Subcutaneous abdominal adipose tissue (tissue), 5 donors: ENCODE measurements at regions not wholly inside any gene's neighbourhood (a gene's known extent, or its start where the extent isn't known, plus 50 kb on each side); places are given as distances from the start of the nearest gene placed in this dataset.

Experiments
- H3K27ac ChIP-seq: one replicate; pipeline ENCODE4 v1.7.0; 2013; ENCODE audit warnings: low read depth, mild to moderate bottlenecking, inconsistent platforms, low read length, moderate library complexity
- H3K27me3 ChIP-seq, 5 donors: one replicate each; pipeline ENCODE4 v1.7.0; 2013; ENCODE audit warnings: low read length in 5 of 5, inconsistent platforms in 1 of 5; ENCODE audit not compliant: control insufficient read depth in 5 of 5, insufficient read depth in 4 of 5
- H3K36me3 ChIP-seq, 5 donors: one replicate each; pipeline ENCODE4 v1.7.0; 2013; ENCODE audit warnings: low read length in 5 of 5; ENCODE audit not compliant: control insufficient read depth in 5 of 5, insufficient read depth in 5 of 5
- H3K4me1 ChIP-seq, 5 donors: one replicate each; pipeline ENCODE4 v1.7.0; 2013; ENCODE audit warnings: low read length in 5 of 5, mild to moderate bottlenecking in 3 of 5, moderate library complexity in 1 of 5; ENCODE audit not compliant: control insufficient read depth in 5 of 5, insufficient read depth in 5 of 5
- H3K4me3 ChIP-seq, 5 donors: one replicate each; pipeline ENCODE4 v1.7.0; 2013; ENCODE audit warnings: low read length in 5 of 5, low read depth in 1 of 5
- H3K9ac ChIP-seq, 5 donors: one replicate each; pipeline ENCODE4 v1.7.0; 2013; ENCODE audit warnings: low read length in 5 of 5, mild to moderate bottlenecking in 4 of 5, moderate library complexity in 3 of 5
- H3K9me3 ChIP-seq, 5 donors: one replicate each; pipeline ENCODE4 v1.7.0; 2013; ENCODE audit warnings: low read length in 5 of 5; ENCODE audit not compliant: control insufficient read depth in 5 of 5
- donor health status: healthy.
- donor health status: healthy.
- donor health status: healthy.
- donor health status: healthy.
- donor health status: healthy.

DNA sequence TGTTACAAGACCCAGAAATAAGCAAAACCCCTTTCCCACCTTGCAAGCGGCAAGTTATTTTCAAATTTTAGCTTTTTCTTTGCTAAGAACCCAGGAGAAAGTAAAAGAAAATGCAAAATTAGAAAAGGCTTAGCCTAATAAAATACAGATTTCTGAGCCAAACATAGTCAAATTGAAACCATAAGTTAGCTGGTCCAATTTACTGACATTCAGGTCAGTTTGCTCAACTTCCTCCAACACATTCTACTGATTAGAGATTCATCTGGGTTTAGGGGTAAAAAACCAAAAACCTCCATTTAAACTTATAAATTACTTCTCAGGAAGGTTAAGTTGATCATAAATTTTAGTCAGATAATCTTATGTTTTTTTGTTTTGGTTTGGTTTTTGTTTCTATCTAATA is 701.8 kb upstream of the CXADR start:
- H3K9ac ChIP-seq: no peak overlapping the region
- H3K27ac ChIP-seq: no peak overlapping the region
- H3K36me3 ChIP-seq: no peaks in the 10 kb centered on the region
- no peak overlapping the region for H3K4me3 ChIP-seq
- H3K27me3 ChIP-seq: no peaks in the 10 kb centered on the region
- no peaks in the 10 kb centered on the region for H3K4me1 ChIP-seq
- H3K9me3 ChIP-seq: no peaks in the 10 kb centered on the region

DNA sequence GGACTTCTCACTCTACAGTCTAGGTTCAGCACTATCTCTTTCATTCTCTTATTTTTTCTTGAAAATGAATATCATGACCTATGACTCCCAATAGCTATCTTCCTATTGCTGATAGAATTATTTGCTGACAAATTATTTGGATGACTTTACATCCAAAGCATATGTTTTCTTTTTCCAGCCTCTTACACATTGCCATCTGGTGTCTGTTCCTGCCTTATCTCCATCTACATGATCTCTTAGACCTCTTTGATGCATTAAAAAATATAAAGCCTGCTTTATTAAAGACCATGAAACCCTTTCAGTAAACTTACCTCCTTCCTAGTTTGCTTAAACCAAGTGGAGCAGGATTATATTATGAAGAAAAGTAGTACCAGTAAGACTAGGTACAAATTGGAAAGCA is 700.9 kb upstream of the CXADR start:
- Histone ChIP-seq H3K27ac (no peak overlapping the region), H3K9ac (no peak overlapping the region), H3K27me3 (no peaks in the 10 kb centered on the region), H3K9me3 (no peaks in the 10 kb centered on the region), H3K36me3 (no peaks in the 10 kb centered on the region), H3K4me1 (no peaks in the 10 kb centered on the region), H3K4me3 (no peak overlapping the region)

DNA sequence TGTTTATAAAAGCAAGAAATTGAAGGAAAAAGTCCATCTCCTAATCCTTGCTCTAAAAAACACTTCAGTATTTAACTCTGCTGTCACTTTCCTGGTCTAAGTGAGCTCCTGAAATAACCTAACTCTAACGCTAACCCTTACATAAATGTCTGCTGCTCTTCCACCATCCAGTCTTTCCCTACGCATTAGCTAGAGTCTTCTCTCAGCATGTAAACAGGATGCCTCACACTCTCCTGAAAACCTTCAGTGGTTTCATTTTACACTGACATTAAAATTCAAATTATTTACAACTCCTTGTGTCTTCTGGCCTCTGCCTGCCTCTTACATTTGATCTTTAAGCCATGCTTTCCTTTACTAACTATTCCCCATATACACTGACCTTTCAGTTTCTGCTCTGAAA is 697.6 kb upstream of the CXADR start:
- no peaks in the 10 kb centered on the region for H3K36me3 ChIP-seq
- H3K9ac ChIP-seq: no peak overlapping the region
- H3K4me1 ChIP-seq: no peaks in the 10 kb centered on the region
- H3K27me3 ChIP-seq: no peaks in the 10 kb centered on the region
- H3K9me3 ChIP-seq: peaks cover 0 to 2% (median 0%) of the 10 kb centered on the region in 5 donors
- no peak overlapping the region for H3K4me3 ChIP-seq
- H3K27ac ChIP-seq: no peak overlapping the region

DNA sequence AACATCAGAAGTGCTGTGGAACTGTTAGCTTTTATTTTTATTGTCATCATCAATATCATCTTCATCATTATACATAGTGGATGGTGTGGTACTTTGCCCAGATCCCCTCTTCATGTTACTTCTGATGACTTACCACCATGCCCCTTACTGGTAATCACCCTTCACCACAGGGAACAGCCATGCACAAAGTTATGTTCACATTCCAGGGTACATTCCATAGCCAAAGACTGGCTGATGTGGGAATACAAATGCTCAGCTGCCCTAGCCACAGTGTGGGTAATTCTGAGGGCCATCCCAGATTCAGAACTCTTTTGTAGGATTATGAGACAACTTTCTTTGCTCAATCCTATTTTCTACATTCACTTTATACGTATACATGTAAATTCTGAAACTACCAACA is 691.3 kb upstream of the CXADR start:
- no peaks in the 10 kb centered on the region for H3K27me3 ChIP-seq
- no peaks in the 10 kb centered on the region for H3K4me1 ChIP-seq
- no peak overlapping the region for H3K9ac ChIP-seq
- H3K9me3 ChIP-seq: peaks cover 0 to 2% (median 0%) of the 10 kb centered on the region in 5 donors
- no peak overlapping the region for H3K27ac ChIP-seq
- no peak overlapping the region for H3K4me3 ChIP-seq
- no peaks in the 10 kb centered on the region for H3K36me3 ChIP-seq

DNA sequence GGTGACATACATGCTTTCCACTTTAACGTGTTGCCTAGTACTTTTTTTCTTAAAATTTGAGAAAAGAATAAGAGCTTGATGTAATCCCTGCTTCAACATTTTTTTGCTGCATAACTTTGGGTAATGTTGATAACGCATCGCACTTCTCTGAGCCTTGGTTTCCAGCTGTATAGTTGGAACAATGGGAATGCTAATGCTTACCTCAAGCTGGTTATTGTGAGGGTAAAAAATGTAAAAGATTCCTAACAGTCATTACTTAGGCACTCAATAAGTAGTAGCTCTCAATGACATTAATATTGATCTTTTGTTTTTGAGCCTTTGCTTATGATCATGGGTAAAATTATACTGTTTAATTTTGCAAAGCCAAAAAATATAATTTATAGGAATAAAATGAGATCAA is 683.3 kb upstream of the CXADR start:
- H3K27ac ChIP-seq: no peak overlapping the region
- H3K36me3 ChIP-seq: no peaks in the 10 kb centered on the region
- H3K9ac ChIP-seq: no peak overlapping the region
- H3K4me3 ChIP-seq: no peak overlapping the region
- no peaks in the 10 kb centered on the region for H3K27me3 ChIP-seq
- H3K9me3 ChIP-seq: no peaks in the 10 kb centered on the region
- peaks cover 0 to 6% (median 0%) of the 10 kb centered on the region in 5 donors for H3K4me1 ChIP-seq

DNA sequence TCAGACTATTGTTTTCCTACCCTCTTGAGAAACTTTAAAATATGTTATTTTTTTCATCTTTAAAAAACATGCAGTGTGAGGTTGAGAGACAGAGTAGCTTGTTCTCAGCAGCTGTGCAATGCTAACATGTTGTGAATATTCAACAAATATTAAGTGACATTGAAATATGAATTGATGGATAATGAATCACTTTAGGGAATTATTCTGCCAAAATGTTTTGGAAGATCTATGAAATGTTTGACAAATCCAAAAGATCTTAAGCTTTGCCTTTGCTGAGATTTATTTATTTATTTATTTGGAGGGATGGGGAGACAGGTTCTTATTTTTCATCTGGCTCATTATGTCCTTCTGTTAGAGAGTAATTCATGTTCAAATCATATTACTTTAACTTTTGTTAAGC is 680.1 kb upstream of the CXADR start:
- H3K27ac ChIP-seq: no peak overlapping the region
- H3K4me3 ChIP-seq: no peak overlapping the region
- no peaks in the 10 kb centered on the region for H3K36me3 ChIP-seq
- H3K4me1 ChIP-seq: peaks cover 0 to 6% (median 0%) of the 10 kb centered on the region in 5 donors
- H3K9ac ChIP-seq: no peak overlapping the region
- no peaks in the 10 kb centered on the region for H3K27me3 ChIP-seq
- H3K9me3 ChIP-seq: no peaks in the 10 kb centered on the region

DNA sequence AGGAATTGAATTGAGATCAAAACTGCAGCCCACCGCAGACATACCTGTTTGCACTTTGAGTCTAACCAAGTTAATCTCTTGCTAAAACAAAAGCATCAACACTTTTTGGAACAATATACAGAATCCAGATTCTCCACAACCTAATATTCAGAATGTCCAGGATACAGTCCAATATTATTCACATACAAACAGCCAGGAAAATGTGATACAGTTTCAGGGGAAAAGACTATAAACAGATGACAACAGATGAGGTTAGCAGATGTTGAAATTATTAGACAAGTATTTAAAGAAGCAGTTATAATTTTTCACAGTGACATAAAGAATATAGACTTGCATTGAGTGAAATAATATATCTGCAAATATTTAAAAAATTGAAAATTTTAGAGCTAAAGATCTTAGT is 678.1 kb upstream of the CXADR start:
- Histone ChIP-seq H3K9me3 (no peaks in the 10 kb centered on the region), H3K4me3 (no peak overlapping the region), H3K36me3 (no peaks in the 10 kb centered on the region), H3K27ac (no peak overlapping the region), H3K9ac (no peak overlapping the region), H3K27me3 (no peaks in the 10 kb centered on the region), H3K4me1 (peaks cover 0 to 8% (median 0%) of the 10 kb centered on the region in 5 donors)

DNA sequence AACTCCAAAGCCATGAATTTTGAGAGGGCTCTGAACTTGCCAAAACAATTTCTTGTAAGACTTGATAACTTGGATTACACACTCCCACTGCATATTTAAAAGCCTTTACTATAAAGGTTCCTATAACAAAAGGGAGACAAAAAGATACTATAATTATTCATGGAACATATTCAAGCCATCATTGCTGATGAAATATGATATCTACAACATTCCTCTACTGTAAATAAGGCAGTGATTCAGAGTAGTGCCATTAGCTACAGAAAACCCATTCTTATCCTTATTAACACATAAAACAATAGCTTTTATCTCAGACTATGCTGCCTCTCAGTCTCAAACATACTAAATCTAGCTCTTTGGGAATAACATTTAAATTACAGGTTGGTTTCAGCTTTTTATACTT is 675.5 kb upstream of the CXADR start:
- Histone ChIP-seq H3K4me3 (no peak overlapping the region), H3K27ac (no peak overlapping the region), H3K9ac (no peak overlapping the region)

DNA sequence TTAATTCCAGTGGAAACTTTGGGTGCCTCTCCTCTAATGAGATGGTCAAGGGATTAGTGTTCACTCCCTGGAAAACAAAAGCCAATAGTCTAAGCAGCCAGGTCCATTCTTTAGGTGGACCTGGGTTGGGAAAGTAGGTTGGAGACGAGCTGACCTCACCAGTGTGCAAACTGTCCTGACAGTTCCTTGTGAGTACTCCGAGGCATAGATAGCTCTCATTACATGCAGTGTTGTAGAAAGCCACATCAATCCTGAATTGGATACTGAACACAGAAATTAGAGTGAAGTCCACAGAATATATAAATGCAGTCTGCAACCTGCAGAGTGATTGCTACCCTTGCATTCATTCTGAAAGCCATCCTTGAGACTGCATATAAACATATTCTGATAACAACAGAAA is 675.1 kb upstream of the CXADR start:
- Histone ChIP-seq H3K9me3 (no peaks in the 10 kb centered on the region), H3K9ac (no peak overlapping the region), H3K4me3 (no peak overlapping the region), H3K27ac (no peak overlapping the region), H3K4me1 (peaks cover 0 to 8% (median 0%) of the 10 kb centered on the region in 5 donors), H3K27me3 (no peaks in the 10 kb centered on the region), H3K36me3 (no peaks in the 10 kb centered on the region)

More for the DNA sequence above, 675.5 kb upstream of the CXADR start:
- H3K27me3 ChIP-seq: no peaks in the 10 kb centered on the region
- H3K4me1 ChIP-seq: peaks cover 0 to 8% (median 0%) of the 10 kb centered on the region in 5 donors
- H3K9me3 ChIP-seq: no peaks in the 10 kb centered on the region
- H3K36me3 ChIP-seq: no peaks in the 10 kb centered on the region

DNA sequence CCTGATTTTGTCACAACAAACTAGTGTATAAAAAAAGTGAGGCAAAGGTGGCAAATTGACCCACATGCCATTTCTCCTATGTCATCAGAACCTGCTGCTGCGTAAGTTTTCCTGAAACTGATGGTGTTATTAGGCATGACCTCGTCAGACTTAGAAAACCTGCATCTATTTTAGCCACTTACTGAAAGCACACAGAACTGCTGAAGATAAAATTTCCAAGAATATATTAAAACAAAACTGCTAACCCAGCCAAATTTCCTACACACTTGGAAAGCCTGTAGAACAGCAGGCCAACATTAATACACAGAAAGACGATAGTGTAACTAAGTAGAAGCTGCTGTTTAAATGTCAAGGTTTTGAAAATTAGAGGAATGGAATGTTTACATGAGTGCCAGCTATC is 674.5 kb upstream of the CXADR start:
- no peak overlapping the region for H3K9ac ChIP-seq
- no peaks in the 10 kb centered on the region for H3K27me3 ChIP-seq
- no peak overlapping the region for H3K27ac ChIP-seq
- peaks cover 0 to 8% (median 0%) of the 10 kb centered on the region in 5 donors for H3K4me1 ChIP-seq
- H3K9me3 ChIP-seq: no peaks in the 10 kb centered on the region
- no peaks in the 10 kb centered on the region for H3K36me3 ChIP-seq
- H3K4me3 ChIP-seq: no peak overlapping the region

DNA sequence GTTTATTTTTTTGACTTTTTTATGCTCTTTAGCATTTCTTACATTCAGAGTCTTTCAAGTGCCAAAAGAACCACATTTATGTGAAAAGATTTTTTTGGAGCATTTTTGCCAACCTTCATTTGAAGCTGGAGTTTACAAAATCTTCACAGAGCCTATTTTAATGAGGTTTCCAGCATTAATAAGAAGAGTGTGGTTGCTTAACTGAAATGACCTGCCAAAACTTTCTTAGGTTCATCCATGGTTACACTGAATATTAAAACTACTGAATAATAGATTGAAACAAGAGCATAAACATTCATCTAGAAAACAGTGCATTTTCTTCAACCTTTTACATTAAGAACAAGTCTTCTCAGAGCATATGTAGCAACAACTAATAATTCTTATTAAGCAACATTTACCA is 672.3 kb upstream of the CXADR start:
- Histone ChIP-seq H3K9ac (no peak overlapping the region), H3K27me3 (no peaks in the 10 kb centered on the region)

More for the DNA sequence above, 672.3 kb upstream of the CXADR start:
- no peaks in the 10 kb centered on the region for H3K9me3 ChIP-seq
- peaks cover 0 to 8% (median 0%) of the 10 kb centered on the region in 5 donors for H3K4me1 ChIP-seq
- H3K36me3 ChIP-seq: no peaks in the 10 kb centered on the region
- H3K27ac ChIP-seq: no peak overlapping the region
- H3K4me3 ChIP-seq: no peak overlapping the region
